ENCODE measurements at regions not wholly inside any gene's neighbourhood (a gene's known extent, or its start where the extent isn't known, plus 50 kb on each side); places are given as distances from the start of the nearest gene placed in this dataset.

- DNase-seq, result no peak
Measured at GRCh38 chr11:101199416-101199815, 69.8 kb upstream of the PGR start.

DNA sequence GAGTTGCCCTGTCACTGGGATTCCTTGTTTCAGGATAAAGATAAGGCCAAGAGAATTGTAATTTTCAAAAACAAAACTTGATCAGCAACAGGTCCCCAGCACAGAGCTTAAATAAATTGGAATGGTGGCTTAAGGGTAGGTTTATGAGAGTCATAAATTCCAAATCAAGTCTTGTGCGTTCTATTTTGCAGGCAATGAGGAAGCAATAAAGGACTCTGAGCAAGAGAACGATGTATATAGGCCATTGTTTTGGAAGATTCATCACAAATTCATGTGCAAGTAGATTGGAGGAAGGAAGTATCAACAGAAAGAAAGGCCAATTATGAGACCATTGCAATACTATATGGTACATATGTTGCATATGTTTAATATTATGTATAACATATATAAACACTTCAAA is 65.7 kb upstream of the PGR start:
- no peak for DNase-seq

- DNase-seq, result no peak
Measured at GRCh38 chr11:101188801-101189200, 59.2 kb upstream of the PGR start.

GRCh38 chr11:101188173-101188572 is 58.6 kb upstream of the PGR start:
- no peak for DNase-seq

DNA sequence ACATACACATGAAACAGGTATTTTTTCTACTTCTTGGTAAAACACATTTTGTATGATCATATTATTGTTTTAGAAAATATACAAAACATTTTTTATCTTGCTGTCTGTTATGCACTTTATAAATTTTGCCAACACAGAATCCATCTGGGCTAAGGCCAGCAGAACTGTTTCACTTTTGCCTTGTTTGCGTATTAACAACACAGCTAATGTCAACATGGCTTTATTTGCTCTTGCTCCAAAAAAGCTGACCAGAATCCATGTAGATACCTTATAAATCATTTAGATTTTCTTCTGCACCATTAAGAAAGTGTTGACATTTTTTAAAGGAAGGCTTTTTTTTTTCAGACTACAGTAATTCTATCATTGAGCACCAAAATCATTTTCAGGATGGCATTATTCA is 58.1 kb upstream of the PGR start:
- no peak for DNase-seq

GRCh38 chr11:101185985-101186384 is 56.4 kb upstream of the PGR start:
- no peak for DNase-seq

DNA sequence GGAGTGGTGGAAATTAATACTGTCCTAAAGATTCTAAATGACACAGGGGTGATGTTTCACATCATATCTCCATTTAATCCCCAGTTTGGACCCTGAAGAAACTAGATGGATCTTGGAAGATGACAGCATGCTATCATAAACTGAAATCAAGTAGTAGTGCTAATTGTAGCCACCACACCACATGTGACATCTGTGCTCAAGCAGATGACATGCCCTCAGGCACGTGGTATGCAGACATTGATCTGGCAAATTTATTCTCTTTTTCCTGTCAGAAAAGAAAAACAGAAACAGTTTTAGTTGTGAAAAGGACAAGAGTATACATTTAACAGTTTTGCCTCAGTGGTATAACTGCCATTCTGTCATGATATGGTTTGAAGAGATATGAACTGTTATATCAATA is 52.9 kb upstream of the PGR start:
- no peak for DNase-seq

GRCh38 chr11:101180481-101180880 is 50.9 kb upstream of the PGR start:
- DNase-seq, result no peak

Measured in kidney glomerular epithelial cell (primary cell).